Renal cortical epithelial cell (primary cell): ENCODE measurements at regions not wholly inside any gene's neighbourhood (a gene's known extent, or its start where the extent isn't known, plus 50 kb on each side); places are given as distances from the start of the nearest gene placed in this dataset.
"Not testable (repeated sequence)": the region's sequence is repeated elsewhere in the genome, so short reads cannot be mapped to it uniquely, and the experiment has no call there.

ENCODE experiments used
- DNase-seq: peaks from one replicate; pipeline ENCODE4 v3.0.0-alpha.2; 2011; ENCODE audit warnings: low read depth

GRCh38 chr4:60463857-60464502 lies 736.1 kb upstream of the ADGRL3 start:
- DNase-seq, result no peak

GRCh38 chr4:60482921-60483351 lies 717.2 kb upstream of the ADGRL3 start:
- no peak for DNase-seq

GRCh38 chr4:60485276-60485675 lies 714.9 kb upstream of the ADGRL3 start:
- no peak for DNase-seq

- not testable (repeated sequence) for DNase-seq
These were observed 712.9 kb upstream of the ADGRL3 start for GRCh38 chr4:60487118-60487761.

GRCh38 chr4:60500810-60501209 lies 699.3 kb upstream of the ADGRL3 start:
- no peak for DNase-seq

GRCh38 chr4:60502733-60503132 lies 697.4 kb upstream of the ADGRL3 start:
- no peak for DNase-seq

GRCh38 chr4:60506061-60506460 lies 694.1 kb upstream of the ADGRL3 start:
- no peak for DNase-seq

GRCh38 chr4:60522265-60522664 lies 677.9 kb upstream of the ADGRL3 start:
- DNase-seq, result no peak

GRCh38 chr4:60531776-60532379 lies 668.2 kb upstream of the ADGRL3 start:
- no peak for DNase-seq

GRCh38 chr4:60544981-60545380 lies 655.1 kb upstream of the ADGRL3 start:
- DNase-seq, result no peak

GRCh38 chr4:60562334-60562733 lies 637.8 kb upstream of the ADGRL3 start:
- DNase-seq, result no peak

GRCh38 chr4:60565558-60565957 lies 634.6 kb upstream of the ADGRL3 start:
- no peak for DNase-seq

GRCh38 chr4:60575336-60575735 lies 624.8 kb upstream of the ADGRL3 start:
- DNase-seq, result no peak

- no peak for DNase-seq
These were observed 620.8 kb upstream of the ADGRL3 start for GRCh38 chr4:60579335-60579734.

GRCh38 chr4:60581919-60582536 lies 618.1 kb upstream of the ADGRL3 start:
- no peak for DNase-seq

GRCh38 chr4:60588556-60588955 lies 611.6 kb upstream of the ADGRL3 start:
- DNase-seq, result no peak

GRCh38 chr4:60589425-60589824 lies 610.7 kb upstream of the ADGRL3 start:
- no peak for DNase-seq

- DNase-seq, result no peak
These were observed 610.0 kb upstream of the ADGRL3 start for GRCh38 chr4:60590116-60590515.

- no peak for DNase-seq
These were observed 594.3 kb upstream of the ADGRL3 start for GRCh38 chr4:60605646-60606354.

- DNase-seq, result no peak
These were observed 588.2 kb upstream of the ADGRL3 start for GRCh38 chr4:60611762-60612496.

GRCh38 chr4:60617731-60618130 lies 582.4 kb upstream of the ADGRL3 start:
- DNase-seq, result no peak
